AG09309 (cell line): ENCODE measurements at regions not wholly inside any gene's neighbourhood (a gene's known extent, or its start where the extent isn't known, plus 50 kb on each side); places are given as distances from the start of the nearest gene placed in this dataset.

Source experiments
- DNase-seq: peaks from one replicate; pipeline ENCODE4 v3.0.0-alpha.2; 2010; ENCODE audit warnings: low read depth
- H3K4me3 ChIP-seq: 2 replicates; pipeline ENCODE4 v1.5.1; 2011; ENCODE audit warnings: mild to moderate bottlenecking, low read depth, low read length, moderate library complexity; ENCODE audit not compliant: control insufficient read depth
- CTCF ChIP-seq: IDR thresholded peaks from 2 replicates; pipeline ENCODE4 v1.5.1; 2011; ENCODE audit warnings: mild to moderate bottlenecking, low read depth, low read length, inconsistent platforms; ENCODE audit not compliant: insufficient read depth, control insufficient read depth; ENCODE audit errors: missing control alignments

GRCh38 chr16:35305476-35305875 lies 1846.1 kb downstream of the TP53TG3F start:
- H3K4me3 ChIP-seq = no peak overlapping the region
- no peak for DNase-seq
- TF ChIP-seq CTCF = no peak

GRCh38 chr16:35306915-35307314 lies 1847.5 kb downstream of the TP53TG3F start:
- TF ChIP-seq CTCF = no peak

GRCh38 chr16:35308674-35309073 lies 1849.3 kb downstream of the TP53TG3F start:
- no peak overlapping the region for H3K4me3 ChIP-seq
- no peak for TF ChIP-seq CTCF
- no peak for DNase-seq

More at GRCh38 chr16:35306915-35307314, 1847.5 kb downstream of the TP53TG3F start:
- DNase-seq = no peak
- H3K4me3 ChIP-seq = no peak overlapping the region

GRCh38 chr16:35310999-35311398 lies 1851.6 kb downstream of the TP53TG3F start:
- no peak for TF ChIP-seq CTCF
- H3K4me3 ChIP-seq = no peak overlapping the region
- DNase-seq = no peak

GRCh38 chr16:35311475-35311874 lies 1852.1 kb downstream of the TP53TG3F start:
- no peak for DNase-seq
- TF ChIP-seq CTCF = no peak
- H3K4me3 ChIP-seq = no peak overlapping the region

GRCh38 chr16:35314298-35314697 lies 1854.9 kb downstream of the TP53TG3F start:
- no peak for DNase-seq
- TF ChIP-seq CTCF = no peak

GRCh38 chr16:35319536-35320192 lies 1860.3 kb downstream of the TP53TG3F start:
- no peak for TF ChIP-seq CTCF
- no peak overlapping the region for H3K4me3 ChIP-seq
- DNase-seq = no peak

More at GRCh38 chr16:35314298-35314697, 1854.9 kb downstream of the TP53TG3F start:
- no peak overlapping the region for H3K4me3 ChIP-seq
